Gastrocnemius medialis (tissue), 4 donors: ENCODE measurements at regions not wholly inside any gene's neighbourhood (a gene's known extent, or its start where the extent isn't known, plus 50 kb on each side); places are given as distances from the start of the nearest gene placed in this dataset.

Experiments used
- CTCF ChIP-seq, 5 experiments: fragments of 450-650 bp in 3 of 5; fragments of 200-600 bp in 2 of 5; sonication (generic) in 2 of 5; IDR thresholded peaks in 4 of 5; conservative IDR thresholded peaks in 1 of 5; 1 replicate in 4 of 5; 2 replicates in 1 of 5; pipeline ENCODE4 v1.5.1; 2016 to 2019; ENCODE audit warnings: antibody characterized with exemption in 5 of 5, mild to moderate bottlenecking in 3 of 5, moderate library complexity in 3 of 5
- POLR2A ChIP-seq, 2 donors: fragments of 450-650 bp; IDR thresholded peaks; one replicate each; pipeline ENCODE4 v1.6.1; 2017; ENCODE audit warnings: antibody characterized with exemption in 2 of 2, mild to moderate bottlenecking in 2 of 2, moderate library complexity in 2 of 2

- TF ChIP-seq POLR2A (IDR thresholded peaks at IDR 0.05) (no peak), CTCF (IDR thresholded peaks at IDR 0.05 in 4 of 5, conservative IDR thresholded peaks at IDR 0.05 in 1 of 5) (no peak)
Observed at GRCh38 chr3:86230762-86231161, 760.2 kb downstream of the VGLL3 start.
